Colonic mucosa (tissue), 4 donors: ENCODE measurements at regions not wholly inside any gene's neighbourhood (a gene's known extent, or its start where the extent isn't known, plus 50 kb on each side); places are given as distances from the start of the nearest gene placed in this dataset.

ENCODE experiments used
- DNase-seq: peaks from one replicate; pipeline ENCODE4 v3.0.0-alpha.2; 2020
- H3K27ac ChIP-seq: fragments of 200-600 bp; one replicate; pipeline ENCODE4 v1.8.0; 2021
- H3K27me3 ChIP-seq: fragments of 200-600 bp; one replicate; pipeline ENCODE4 v1.8.0; 2021
- H3K36me3 ChIP-seq: fragments of 200-600 bp; one replicate; pipeline ENCODE4 v1.8.0; 2021
- H3K4me1 ChIP-seq: fragments of 200-600 bp; one replicate; pipeline ENCODE4 v1.8.0; 2021; ENCODE audit warnings: mild to moderate bottlenecking
- H3K4me3 ChIP-seq: fragments of 200-600 bp; one replicate; pipeline ENCODE4 v1.8.0; 2021
- H3K9ac ChIP-seq, 2 donors: one replicate each; pipeline ENCODE4 v1.7.0; 2013; ENCODE audit warnings: control low read depth in 2 of 2, low read depth in 2 of 2, low read length in 2 of 2
- H3K9me3 ChIP-seq: fragments of 200-600 bp; one replicate; pipeline ENCODE4 v1.8.0; 2021
- intact Hi-C: fragments of 100-400 bp; cut with DNase I; formaldehyde crosslinking; loops from one replicate; pipeline ENCODE4 v1.14.1; 2022
- TF ChIP-seq, protein P1 (sequence below): fragments of 200-600 bp; IDR thresholded peaks from one replicate; pipeline ENCODE4 v1.8.0; 2022; ENCODE audit warnings: antibody characterized with exemption, mild to moderate bottlenecking
- donor health status: healthy.
- donor health status: DM: no; HTN: no; CAD: no.
- donor health status: DM: no; HTN: no; CAD: no.

DNA sequence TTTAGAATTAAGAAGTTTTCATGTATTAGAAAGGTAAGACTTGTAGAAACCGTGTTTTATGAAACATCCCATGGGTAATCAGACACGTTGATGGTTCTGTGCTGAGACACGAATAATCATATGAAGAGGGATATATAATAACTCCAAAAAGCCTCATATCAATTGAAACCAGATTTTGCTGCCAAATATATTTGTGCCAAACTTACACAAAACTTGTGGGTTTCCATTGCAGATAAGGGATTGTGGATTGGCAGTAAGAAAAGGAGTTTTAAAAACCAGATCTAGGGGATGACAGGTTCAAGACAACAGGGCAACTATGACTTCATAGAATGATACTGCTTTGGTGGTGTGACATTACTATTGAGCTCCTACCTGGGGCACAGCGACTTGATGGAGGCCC is 616.1 kb downstream of the BCOR start:
- Histone ChIP-seq H3K27ac (no peak overlapping the region), H3K36me3 (no peaks in the 10 kb centered on the region), H3K4me3 (no peak overlapping the region), H3K9me3 (no peaks in the 10 kb centered on the region), H3K27me3 (no peaks in the 10 kb centered on the region), H3K4me1 (no peaks in the 10 kb centered on the region), H3K9ac (no peak overlapping the region)
- TF ChIP-seq, protein P1, sequence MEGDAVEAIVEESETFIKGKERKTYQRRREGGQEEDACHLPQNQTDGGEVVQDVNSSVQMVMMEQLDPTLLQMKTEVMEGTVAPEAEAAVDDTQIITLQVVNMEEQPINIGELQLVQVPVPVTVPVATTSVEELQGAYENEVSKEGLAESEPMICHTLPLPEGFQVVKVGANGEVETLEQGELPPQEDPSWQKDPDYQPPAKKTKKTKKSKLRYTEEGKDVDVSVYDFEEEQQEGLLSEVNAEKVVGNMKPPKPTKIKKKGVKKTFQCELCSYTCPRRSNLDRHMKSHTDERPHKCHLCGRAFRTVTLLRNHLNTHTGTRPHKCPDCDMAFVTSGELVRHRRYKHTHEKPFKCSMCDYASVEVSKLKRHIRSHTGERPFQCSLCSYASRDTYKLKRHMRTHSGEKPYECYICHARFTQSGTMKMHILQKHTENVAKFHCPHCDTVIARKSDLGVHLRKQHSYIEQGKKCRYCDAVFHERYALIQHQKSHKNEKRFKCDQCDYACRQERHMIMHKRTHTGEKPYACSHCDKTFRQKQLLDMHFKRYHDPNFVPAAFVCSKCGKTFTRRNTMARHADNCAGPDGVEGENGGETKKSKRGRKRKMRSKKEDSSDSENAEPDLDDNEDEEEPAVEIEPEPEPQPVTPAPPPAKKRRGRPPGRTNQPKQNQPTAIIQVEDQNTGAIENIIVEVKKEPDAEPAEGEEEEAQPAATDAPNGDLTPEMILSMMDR: no peak
- intact Hi-C loops: no loop called here
- no peak for DNase-seq

DNA sequence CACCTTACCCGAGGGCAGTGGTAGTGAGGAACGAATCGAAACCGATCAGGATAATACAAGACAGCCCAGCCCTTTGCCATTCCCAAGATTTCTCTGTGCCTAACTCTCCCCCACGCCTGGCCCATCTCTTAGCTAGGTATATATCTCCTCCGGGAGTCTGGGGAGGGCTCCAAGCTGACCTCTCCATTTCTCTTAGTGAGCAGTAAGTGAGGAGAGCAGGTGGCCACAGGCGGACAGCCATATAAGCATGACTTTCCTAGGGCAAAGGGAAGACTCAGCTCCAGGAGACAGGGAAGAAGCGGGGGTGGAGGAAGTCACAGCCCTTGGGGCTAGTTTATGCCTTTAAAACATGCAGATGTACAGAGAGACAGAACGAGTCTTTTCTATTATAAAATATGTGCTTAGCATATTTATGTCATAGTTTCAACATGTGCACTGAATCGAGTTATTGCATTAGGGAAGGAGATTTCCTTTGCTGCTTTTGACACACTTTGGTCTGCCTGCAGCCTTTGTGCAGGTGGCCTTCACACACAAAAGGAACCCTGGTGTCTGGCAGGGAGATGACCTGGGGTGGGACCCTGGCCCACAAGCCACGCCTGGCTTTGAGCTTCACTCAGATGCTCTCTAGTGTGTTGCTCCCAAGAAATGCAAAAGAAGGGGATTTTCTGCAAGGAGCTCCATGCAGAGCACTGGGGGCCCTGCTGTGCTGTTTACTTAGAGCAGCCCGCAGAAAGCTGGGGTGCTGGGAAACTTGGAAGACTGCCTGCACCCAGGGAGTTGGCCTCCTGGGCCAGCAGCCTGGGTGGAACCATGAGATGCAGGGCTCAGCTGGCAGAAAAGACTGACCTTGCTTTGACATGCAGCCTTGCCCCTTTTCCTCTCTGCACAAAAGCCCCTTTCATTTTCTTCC is 613.3 kb downstream of the BCOR start:
- Histone ChIP-seq H3K27ac (no peak overlapping the region), H3K4me1 (no peaks in the 10 kb centered on the region), H3K36me3 (no peaks in the 10 kb centered on the region), H3K4me3 (no peak overlapping the region), H3K27me3 (no peaks in the 10 kb centered on the region), H3K9ac (no peak overlapping the region), H3K9me3 (no peaks in the 10 kb centered on the region)
- DNase-seq: no peak
- TF ChIP-seq, protein P1: no peak
- intact Hi-C loops: no loop called here

DNA sequence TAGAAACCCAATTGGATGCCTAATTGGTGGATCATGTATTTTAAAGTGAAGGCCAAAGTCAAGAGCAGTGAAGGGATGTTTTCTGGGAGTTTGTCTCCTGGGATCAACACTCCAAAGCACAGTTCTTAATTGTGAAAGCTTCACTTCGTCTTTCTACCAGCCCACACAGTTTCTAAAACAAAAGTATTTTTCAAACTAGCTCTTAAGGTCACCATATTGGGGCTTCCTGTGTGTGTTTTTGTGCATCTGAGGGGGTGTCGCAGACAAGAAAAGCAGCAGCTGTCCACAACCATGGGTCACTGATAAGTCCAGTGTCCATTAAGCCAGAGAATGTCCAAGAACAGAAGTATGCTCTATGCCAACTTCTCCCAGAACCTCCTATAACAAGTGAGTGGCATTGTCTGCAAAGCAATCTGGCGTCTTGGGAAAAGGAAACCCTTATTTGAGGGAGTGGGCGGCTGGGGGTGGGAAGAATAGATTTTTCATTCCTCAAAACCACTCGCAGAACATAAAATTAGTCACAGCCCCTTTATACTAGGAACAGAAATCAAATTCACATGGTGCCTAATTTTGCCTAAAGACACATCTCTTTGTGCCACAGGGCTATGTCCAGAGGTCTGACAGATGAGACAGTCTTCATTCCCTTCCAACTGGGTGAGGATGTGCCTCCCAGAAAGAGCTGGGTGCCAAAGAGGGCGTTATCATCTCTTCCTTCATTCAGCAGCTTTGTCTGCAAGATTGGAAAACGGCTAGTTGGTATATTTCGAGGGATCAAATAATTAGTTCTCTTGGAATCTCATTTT is 610.4 kb downstream of the BCOR start:
- no peaks in the 10 kb centered on the region for H3K4me1 ChIP-seq
- H3K27me3 ChIP-seq: no peaks in the 10 kb centered on the region
- H3K27ac ChIP-seq: no peak overlapping the region
- H3K36me3 ChIP-seq: no peaks in the 10 kb centered on the region
- no peak for DNase-seq
- TF ChIP-seq, protein P1: no peak
- no peaks in the 10 kb centered on the region for H3K9me3 ChIP-seq
- no peak overlapping the region for H3K9ac ChIP-seq
- no peak overlapping the region for H3K4me3 ChIP-seq
- intact Hi-C loops: no loop called here

DNA sequence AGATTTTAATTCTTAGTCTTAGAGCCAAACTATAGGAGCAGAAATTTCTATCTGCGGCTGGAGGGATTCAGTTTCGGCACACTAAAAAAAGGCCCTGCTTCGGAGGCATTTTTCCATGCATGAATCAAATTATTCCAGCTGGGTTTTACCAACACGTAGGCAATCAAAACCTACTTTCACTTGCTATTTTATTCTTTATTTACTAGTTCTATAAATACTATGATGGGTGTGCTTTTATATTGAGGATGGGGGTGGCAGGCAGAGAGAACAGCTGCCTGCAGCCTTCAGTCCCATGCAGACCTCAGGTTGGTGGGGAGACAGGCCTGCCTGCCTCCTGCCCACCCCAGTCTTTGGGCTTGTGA is 609.8 kb downstream of the BCOR start:
- no peak overlapping the region for H3K9ac ChIP-seq
- DNase-seq: no peak
- intact Hi-C loops: no loop called here
- H3K9me3 ChIP-seq: no peaks in the 10 kb centered on the region
- H3K4me1 ChIP-seq: no peaks in the 10 kb centered on the region
- H3K36me3 ChIP-seq: no peaks in the 10 kb centered on the region
- no peak overlapping the region for H3K4me3 ChIP-seq
- no peak overlapping the region for H3K27ac ChIP-seq
- no peaks in the 10 kb centered on the region for H3K27me3 ChIP-seq
- TF ChIP-seq, protein P1: no peak

DNA sequence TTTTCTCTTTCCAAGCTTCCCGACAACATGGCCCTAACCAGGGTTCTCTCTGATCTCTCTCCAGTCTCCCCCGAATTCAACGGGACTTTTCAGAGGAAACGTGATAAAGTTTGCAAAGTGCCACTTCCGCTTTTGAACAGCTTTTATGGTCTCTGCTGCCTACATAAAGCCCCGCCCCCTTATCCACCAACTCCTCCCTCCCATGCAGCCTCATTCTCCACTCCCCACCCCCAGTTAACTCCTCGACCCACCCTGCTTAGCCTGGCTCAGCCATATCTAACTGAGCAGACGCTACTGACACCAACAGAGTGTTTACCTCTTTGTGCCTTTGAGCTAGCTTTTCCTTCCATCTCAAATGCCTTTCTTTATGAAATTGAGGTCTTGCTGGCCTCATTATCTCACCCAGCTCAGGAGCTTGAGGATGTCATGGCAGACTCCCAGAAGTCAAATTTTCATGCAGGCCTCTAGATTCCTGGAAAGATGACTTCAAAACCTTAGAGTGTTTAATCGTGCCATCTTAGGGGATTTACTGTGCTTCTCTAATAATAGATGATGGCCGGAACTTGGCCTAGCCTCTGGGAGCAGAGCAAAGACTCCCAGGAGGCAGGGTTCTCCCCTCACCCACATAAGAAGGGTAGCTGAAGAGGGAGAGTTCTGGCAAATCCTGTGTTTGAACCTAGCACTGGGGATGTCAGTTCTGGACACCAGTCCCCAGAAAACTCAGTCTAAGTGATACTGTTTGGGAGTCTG is 606.0 kb downstream of the BCOR start:
- TF ChIP-seq, protein P1: no peak
- no peaks in the 10 kb centered on the region for H3K27me3 ChIP-seq
- H3K4me3 ChIP-seq: no peak overlapping the region
- intact Hi-C loops: no loop called here
- no peak overlapping the region for H3K9ac ChIP-seq
- no peak overlapping the region for H3K27ac ChIP-seq
- DNase-seq: peak; percentile 37
- no peaks in the 10 kb centered on the region for H3K9me3 ChIP-seq
- no peaks in the 10 kb centered on the region for H3K36me3 ChIP-seq
- no peaks in the 10 kb centered on the region for H3K4me1 ChIP-seq
